HUDEP-2 (cell line): ENCODE measurements at regions not wholly inside any gene's neighbourhood (a gene's known extent, or its start where the extent isn't known, plus 50 kb on each side); places are given as distances from the start of the nearest gene placed in this dataset.

Source experiments
- DNase-seq, 76 experiments: peaks; one replicate each; lab custom pipeline; 2025; ENCODE audit not compliant: unreplicated experiment in 76 of 76; lab: John Stamatoyannopoulos, UW

DNA sequence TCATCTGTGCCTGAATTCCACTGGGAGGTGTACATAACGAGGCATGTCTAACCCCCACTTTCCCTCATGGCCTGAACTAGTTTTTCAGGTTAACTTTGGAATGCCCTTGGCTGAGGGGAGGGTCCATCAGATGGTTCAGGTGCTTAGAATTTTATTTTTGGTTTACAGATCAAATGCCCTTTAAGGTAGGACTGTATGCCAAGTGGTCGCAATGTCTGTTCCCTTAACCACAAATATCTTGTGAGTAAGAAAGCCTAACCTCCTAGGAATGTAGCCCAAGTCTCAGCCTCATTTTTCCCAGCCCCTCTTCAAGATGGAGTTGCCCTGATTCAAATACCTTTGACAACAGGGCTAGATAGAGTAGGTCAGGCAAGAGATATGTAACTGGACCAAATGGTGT is 78.4 kb downstream of the RNASET2 start:
- no peak for DNase-seq

DNA sequence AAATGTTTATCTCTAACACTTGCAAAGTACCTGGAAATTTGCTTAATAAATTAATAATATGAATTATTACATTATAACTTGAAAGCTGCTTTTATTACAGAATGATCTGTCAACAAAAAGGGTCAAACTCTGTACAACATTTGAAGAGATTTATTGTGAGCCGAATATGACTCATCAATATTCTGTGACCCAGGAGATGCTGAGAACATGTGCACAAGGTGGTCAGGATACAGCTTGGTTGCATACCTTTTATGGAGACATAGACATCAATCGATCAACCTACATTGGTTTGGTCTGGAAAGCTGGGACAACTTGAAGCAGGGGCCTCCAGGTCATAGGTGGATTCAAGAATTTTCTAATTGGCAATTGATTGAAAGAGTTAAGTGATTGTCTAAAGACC is 79.0 kb downstream of the RNASET2 start:
- DNase-seq = no peak

DNA sequence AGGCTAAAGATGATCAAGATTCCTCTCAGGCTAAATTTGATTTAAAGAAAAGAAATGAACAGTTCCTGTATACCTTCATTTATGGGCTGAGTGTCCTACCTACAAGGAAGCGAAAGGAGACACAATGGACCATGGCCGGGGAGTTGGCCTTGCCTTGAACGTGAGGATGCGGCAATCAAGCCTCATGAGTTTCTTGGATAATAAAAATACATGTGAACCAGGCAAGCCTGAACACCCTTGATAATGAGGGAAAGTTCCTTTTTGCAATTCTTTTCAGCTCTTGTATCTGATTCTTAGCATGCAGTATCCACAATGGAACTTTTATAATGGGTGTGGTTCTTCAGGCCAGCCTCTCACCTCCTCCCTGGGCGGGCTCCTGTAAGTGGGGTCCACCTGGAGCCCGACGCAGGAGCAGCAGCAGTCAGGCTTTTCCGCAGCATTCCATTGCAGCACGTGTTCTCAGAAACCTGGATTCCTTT is 83.8 kb downstream of the RNASET2 start:
- no peak for DNase-seq

DNA sequence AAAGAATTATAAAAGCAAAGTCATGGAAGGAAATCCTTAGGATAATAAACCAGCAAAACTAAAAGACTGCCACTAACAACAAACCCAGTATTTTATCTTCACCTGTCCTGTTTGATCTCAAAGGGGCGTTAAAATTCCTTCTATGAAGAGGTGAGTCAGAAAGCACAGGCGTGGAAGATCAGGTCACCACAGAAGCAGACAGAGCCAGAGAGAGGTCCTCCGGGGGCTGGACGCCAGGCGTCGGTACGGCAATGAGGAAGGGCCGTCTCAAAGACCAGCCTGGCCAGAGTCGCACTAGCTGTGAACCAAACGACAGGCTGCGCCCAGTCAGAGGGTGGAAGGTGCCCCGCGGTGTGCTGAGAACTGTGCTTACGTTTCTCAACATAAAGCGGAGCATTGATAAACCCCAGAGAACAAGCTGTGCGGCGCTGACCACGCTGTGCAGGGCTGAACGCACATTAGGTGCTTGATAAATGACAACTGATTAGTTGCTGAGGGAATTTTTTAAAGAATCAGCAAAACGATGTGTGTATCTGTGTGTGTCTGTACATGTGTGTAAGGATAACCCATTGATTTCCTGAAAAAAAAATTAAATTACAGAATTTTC is 85.6 kb downstream of the RNASET2 start:
- DNase-seq = no peak

DNA sequence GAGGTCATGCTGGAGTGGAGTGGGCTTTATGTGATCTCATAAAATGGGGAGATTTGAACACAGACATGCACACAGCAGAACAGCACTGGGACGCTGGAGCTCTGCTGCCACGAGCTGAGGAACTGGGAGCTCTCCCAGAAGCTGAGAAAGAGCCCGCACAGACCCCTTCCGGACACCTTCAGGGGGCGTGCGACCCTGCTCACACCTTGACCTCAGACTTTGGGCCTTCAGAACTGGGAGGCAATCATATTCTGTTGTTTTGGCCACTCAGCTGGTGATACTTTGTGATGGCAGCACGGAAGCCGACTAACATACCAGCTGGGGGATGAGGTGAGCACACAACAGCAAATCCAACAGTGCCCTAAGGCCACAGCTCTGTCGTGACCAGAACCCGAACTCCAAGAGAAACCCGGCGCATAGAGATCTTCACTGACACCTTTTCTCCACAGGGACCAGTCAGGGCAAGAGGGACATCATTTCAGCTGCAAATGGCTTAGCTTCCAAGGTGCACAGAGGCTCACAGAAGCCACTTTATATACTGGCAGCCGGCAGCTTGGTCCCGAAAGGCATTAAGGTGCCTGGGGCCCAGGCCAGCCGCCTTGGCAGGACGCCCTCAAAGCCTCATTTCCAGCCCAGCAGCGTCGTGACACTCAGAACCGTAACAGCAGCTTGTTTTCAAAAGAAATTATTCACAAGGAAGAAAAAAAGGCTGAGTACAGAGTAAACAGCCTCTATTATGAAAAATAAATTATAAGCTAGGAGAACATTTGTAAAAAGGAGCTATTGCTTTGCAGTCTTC is 89.3 kb downstream of the RNASET2 start:
- no peak for DNase-seq

DNA sequence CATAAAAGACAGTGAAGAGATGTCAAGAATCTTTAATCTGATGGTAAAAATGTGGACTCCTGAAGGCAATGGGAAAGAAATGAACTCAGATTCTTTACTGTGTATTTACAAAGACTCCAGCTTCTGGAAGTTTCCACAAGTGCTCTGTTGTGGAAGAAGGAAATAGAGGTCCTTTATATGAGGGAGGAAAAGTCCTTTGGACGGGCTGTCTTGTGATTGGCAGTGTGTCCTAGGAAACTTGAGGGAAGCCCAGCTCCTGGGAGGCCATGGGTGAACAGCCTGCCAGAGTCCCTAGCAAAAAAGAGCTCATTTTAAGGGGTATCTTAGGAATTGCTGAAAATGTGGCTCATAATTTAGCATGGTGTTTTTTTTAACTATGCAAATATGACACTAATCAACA is 92.0 kb downstream of the RNASET2 start:
- DNase-seq = no peak

DNA sequence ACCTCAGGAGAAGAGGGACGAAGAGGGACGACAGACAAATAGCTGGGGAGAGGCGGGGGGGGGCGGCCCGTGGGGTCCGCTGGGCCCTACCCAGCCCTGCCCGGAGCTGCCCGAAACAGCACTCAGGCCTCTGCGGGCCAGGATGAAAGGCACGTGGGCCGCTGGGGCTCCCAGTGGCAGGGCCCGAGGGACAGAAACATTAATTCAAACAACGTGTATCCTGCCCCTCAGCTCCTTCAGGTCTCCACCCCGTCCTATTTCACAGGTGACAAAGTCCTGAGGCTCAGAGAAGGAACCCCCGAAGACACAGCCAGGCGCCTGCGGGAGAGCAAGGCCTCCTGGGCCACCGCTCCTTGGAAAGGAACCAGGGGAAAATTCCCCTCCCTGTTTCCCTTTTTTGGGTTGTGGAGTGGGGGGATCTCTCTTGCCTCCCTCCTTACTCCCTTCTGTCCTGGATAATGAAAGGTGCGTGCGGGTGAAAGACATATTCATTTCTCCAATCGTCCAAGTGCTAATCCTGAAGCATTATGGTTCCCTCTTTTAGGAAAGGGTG is 93.3 kb downstream of the RNASET2 start:
- no peak for DNase-seq

DNA sequence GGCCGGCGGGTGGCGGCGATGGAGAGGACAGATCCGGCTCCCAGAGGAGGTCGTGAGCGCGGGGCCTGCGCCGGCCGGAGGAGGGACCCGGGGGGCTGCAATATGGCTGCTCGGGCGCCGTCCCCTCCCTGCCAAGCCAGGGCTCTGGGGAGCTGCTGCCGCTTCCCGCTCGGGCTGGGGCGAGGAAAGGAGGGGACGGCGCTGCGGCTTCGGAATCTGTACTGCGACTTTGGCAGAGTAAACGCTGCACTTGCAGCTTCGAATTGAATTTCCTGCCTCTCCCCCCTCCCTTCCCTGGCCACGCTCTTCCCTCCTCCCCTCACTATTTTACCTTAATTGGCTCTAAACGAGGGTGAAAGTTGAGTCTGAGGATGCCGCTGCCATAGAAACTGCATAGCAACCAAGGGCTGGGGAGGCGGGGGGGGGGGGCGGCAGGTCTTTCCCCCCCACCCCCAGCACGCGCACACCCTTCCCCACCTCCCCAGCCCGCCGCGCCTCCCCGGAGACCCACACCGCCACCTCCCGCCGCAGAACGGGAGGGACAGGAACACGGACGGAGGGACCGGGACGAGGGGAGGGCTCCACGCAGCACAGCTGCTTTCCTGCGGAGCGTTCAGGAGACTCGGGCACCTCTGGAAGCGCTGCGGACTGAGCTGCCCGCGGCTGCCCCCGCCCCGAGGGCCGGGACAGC is 93.9 kb downstream of the RNASET2 start:
- no peak for DNase-seq

DNA sequence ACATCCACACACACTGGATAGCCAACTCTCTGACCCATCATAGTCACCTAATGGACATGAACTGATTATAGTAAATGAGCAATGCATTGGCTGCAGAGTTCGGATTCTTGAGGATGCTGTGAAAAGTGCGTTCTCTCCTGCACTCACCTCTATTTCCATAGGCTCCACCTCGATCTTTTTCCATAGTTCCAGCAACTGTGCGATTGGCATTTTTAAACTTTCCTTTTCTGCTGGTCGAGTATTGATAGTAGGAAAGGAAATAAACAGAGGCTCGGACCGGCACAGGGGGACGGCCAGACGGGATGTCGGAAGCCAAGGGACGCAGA is 94.4 kb downstream of the RNASET2 start:
- no peak for DNase-seq

DNA sequence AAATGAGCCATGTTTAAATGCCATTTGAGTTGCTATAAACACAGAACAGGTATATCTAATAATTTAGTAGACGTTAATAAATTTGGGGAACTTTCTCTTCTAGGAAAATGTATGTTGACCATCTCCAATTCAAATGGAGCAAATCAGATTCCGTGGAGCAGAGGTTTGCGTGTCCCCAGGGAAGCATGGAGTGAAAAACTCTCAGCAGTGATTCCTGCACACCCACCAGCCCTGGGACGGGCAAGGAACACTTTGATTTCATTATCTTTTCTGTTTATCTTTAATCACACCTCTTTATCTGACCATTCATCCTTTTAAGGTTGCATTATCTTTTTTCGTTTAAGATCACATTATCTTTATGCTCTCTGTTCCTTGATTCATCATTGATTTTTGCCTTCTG is 95.0 kb downstream of the RNASET2 start:
- DNase-seq = no peak

DNA sequence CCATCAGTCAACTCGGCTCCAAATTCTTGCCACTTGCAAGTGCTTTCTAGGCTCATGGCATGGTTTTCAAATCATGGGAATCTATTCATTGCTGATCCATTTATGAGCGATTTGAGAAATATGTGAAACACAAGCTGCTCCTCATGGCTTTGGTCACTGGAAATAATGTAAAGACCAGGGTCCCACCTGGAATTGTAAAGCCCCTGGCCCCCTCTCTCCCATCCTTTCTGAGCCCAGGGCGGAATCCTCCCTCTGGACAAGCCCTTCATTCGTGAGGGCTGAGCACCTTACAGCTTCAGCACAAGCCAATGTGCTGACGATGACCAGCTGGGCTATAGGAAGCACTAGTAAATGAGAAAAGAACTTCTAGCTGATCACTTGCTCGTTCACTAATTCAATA is 96.0 kb downstream of the RNASET2 start:
- DNase-seq = no peak

DNA sequence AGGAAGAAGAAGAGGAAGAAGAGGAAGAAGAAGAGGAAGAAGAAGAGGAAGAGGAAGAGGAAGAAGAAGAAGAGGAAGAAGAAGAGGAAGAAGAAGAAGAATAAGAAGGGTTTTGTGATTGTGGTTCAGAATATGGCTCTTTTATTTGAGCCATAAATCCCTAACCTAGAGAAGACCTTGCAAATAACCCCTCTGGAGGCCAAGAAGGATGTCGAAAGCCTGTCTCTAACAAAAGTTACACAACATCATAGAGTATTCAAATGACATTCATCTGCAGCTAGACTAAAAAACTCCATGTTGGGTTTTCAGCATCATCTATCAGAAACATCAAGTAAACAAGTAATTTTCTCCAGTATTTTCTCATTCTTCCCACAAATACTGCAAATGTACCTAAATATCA is 100.9 kb downstream of the RNASET2 start:
- no peak for DNase-seq

DNA sequence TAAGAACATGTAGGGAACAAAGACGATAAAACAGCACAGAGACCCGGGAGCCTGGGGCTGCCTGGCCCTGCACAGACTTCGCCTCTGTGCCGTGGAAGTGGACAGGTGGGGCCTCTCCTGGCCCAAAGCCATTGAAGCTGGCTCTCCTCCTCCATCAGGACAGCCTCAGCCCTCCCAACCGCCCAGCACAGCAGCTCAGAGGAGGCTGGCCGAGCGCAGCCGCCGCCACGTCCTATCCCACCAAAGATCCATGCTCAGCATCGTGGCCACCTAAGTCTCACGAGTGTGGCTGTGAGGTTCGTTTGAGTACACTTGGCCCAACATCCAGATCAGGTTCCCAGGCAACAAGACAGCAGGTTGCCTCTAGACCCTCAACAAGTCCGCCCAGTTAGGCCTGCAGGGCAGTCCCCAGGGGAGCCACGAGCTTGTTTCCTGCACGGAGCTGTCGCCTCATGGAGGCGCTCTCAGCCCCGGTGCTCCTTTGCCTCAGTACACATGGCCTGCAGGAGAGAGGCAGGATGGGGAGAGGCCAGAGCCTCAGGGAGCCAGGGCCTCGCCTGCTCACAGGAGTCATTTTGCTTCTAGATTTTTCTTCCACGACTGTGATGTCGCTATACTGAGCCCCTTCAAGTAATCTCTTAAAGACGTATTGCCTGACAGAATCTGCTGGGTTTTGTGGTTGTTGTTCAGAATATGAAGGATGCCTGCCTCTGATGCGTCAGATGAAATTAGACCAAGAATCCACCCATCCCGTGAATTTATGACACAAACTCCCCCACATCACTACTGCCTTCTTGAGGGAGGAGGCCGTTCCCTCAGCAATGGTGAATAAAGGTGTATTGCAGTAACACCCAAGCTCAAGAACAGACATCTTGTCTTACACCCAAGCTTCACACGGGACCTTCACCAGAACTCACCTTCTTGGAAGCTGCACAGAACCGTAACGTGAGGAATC is 102.7 kb downstream of the RNASET2 start:
- no peak for DNase-seq

DNA sequence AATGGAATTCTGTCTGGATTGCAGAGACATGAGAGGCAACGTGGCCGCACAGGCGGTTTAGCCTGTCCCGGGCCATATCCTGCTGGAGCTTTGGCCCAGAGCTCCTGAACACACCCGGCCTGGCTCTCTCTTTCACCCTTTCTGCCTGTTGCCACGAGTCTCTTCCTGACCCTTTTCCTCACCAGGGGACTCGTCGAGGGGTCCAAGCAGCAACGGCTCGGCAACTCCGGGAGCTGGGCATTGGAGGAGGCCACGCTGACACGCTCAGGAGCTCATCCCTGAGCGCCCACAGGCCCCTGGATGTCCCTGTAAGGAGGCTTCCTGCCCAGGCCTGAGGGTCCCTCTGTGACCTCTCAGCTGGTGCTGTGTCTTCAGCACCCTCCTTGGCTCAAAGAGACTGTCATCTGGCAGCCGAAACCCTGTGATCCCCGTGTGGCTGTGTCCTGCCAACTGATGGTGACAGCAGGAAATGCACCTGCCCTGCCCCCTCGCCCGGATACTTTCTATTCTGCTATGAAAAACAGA is 103.8 kb downstream of the RNASET2 start:
- DNase-seq = no peak

DNA sequence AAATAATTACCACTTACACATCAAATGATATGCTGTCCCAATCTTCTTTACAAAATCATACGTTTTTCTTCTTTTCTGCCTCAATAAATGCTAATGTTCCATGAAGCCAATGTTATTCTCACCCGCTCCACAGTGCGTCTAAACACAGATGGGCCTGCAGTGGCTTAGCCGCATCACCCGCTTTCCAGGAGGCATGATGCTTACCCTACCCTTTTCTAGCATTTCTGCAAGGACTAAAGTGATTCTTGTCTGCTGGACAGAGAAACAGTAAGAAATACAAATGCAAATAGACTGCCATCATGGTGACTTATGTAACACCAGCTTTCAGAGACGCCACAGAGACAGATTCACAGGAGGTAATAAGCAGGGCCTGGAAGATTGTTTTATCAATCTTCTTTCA is 104.4 kb downstream of the RNASET2 start:
- no peak for DNase-seq

DNA sequence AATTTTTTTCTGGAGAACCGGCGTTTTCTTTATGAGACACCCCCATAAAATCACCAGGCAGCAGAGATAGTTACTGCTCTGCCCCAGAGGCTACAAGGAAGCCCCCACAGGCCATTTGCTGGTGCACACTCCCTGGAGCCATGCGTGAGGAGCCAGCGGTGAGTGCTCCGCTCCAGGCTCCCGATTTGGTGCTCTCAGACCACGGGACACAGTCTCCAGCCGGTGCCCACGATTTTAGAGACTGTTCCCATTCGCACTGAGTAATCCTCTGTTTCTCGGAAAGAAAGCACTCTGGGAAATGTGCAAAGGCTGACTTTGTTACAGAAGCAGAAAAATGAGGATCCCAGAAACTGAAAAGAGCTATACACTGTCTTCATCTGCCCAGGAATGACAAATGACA is 104.9 kb downstream of the RNASET2 start:
- DNase-seq = no peak

DNA sequence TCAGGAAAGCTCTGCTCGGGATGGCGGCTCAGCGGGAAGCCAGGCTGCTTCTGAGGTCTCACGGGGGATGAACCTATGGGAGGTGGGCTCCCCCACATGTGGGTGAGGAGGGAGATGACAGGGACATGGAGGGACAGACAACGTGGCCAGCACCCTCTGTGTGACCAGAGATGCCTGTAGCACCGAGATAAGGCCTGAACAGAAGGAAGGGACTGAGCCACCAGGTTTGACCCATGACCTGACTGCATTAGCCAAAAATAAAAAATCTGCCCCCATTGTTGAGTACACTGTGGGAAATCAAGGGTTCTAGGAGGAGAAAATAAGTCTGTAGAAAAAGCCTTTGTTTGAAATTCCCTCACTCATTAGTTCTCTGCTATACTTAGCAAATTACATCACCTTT is 105.7 kb downstream of the RNASET2 start:
- DNase-seq = no peak

DNA sequence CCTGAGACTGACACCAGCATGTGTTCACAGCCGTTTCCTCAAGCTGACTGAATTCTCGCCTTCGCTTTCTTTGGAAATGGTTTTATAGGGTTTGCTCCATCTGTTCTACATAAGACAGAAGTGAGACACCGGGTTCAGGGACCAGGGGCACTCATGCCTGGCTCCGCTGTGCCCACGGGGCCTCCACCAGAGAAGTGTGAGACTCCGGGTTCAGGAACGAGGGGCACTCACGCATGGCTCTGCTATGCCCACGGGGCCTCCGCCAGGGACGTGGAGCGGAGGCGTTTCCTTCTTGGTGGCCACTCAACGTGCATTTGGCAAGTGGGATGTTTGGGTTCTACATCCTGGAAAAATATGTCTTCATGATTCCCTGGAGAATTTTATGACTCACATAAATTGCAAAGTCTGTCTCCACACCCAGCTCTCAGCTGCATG is 106.6 kb downstream of the RNASET2 start:
- DNase-seq = no peak

DNA sequence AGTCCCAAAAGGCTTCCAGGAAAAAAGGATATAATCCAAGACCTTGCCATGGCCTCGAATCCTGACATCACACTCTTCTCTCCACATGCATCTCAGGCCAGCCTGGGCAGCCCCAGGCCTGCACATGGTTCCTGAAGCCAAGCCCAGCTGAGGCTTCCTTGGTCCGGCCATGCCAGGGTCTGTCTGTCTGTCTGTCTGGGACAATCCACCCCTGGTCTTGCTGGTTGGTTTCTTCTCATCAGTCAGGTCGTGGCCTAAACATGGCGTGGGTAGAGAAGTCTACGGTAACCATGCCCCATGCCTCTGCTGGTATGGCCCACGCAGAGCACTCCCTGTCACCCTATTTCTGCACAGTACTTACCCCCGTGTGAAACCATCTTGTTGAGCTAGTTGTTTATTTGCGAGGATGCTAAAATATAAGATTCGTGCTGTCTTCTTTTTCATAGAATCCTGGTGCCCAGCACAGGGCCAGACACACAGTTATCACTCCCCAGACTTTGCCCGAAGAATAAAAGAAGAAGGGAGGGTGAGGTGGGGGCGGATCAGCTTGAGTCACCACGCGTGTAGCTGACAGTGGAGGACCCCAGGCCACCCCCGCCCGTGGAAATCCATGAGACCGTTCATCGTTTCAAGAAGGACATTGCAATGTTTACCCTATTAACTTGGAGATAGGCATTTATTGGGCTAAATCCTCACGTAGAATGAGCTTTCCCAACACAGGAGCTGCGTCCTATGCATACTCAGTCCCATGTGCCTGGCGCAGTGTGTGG is 107.2 kb downstream of the RNASET2 start:
- no peak for DNase-seq
